DOHH2 (cell line): ENCODE measurements at regions not wholly inside any gene's neighbourhood (a gene's known extent, or its start where the extent isn't known, plus 50 kb on each side); places are given as distances from the start of the nearest gene placed in this dataset.

Experiments used
- H3F3A ChIP-seq: fragments of 200-600 bp; sonication (generic), shearing (Covaris generic); 2 replicates; pipeline ENCODE4 v1.6.0; 2016; ENCODE audit warnings: antibody characterized with exemption, mild to moderate bottlenecking; ENCODE audit not compliant: control insufficient read depth, insufficient read depth
- H3K27ac ChIP-seq: fragments of 200-600 bp; sonication (generic); 2 replicates; pipeline ENCODE4 v1.5.1; 2014; ENCODE audit warnings: low read depth, mild to moderate bottlenecking, low read length, moderate library complexity
- H3K27me3 ChIP-seq: fragments of 200-600 bp; sonication (generic); 2 replicates; pipeline ENCODE4 v1.6.1; 2014; ENCODE audit warnings: mild to moderate bottlenecking, low read length, mixed read lengths; ENCODE audit not compliant: control insufficient read depth
- H3K36me3 ChIP-seq: fragments of 200-600 bp; sonication (generic); 2 replicates; pipeline ENCODE4 v1.6.1; 2014; ENCODE audit warnings: mild to moderate bottlenecking, low read length, moderate library complexity, mixed read lengths; ENCODE audit not compliant: control insufficient read depth
- H3K4me1 ChIP-seq: fragments of 200-600 bp; sonication (generic); 2 replicates; pipeline ENCODE4 v1.6.1; 2014; ENCODE audit warnings: mild to moderate bottlenecking, low read length, mixed read lengths; ENCODE audit not compliant: control insufficient read depth
- H3K4me2 ChIP-seq: fragments of 200-600 bp; sonication (generic); 2 replicates; pipeline ENCODE4 v1.6.0; 2014; ENCODE audit warnings: mild to moderate bottlenecking, low read length, moderate library complexity
- H3K4me3 ChIP-seq: fragments of 200-600 bp; sonication (generic); 2 replicates; pipeline ENCODE4 v1.5.1; 2014; ENCODE audit warnings: mild to moderate bottlenecking, low read length, mixed read lengths
- H3K79me2 ChIP-seq: fragments of 200-600 bp; sonication (generic); 2 replicates; pipeline ENCODE4 v1.6.1; 2014; ENCODE audit warnings: mild to moderate bottlenecking, low read length, mixed read lengths; ENCODE audit not compliant: control insufficient read depth
- H3K9me2 ChIP-seq: fragments of 200-600 bp; sonication (generic); replicated peaks from 2 replicates; pipeline ENCODE4 v1.6.1; 2014; ENCODE audit warnings: mild to moderate bottlenecking, low read length, mixed read lengths; ENCODE audit not compliant: control insufficient read depth
- H3K9me3 ChIP-seq: fragments of 200-600 bp; sonication (generic); 2 replicates; pipeline ENCODE4 v1.6.1; 2014; ENCODE audit warnings: antibody characterized with exemption, low read length, mixed read lengths; ENCODE audit not compliant: control insufficient read depth, insufficient read depth
- H4K20me1 ChIP-seq: fragments of 200-600 bp; sonication (generic); 2 replicates; pipeline ENCODE4 v1.6.0; 2014; ENCODE audit warnings: low read depth, mild to moderate bottlenecking, antibody characterized with exemption, low read length, moderate library complexity; ENCODE audit not compliant: control insufficient read depth, insufficient read depth
- CTCF ChIP-seq: fragments of 200-600 bp; sonication (generic); IDR thresholded peaks from one replicate; pipeline ENCODE4 v1.5.1; 2014; ENCODE audit warnings: antibody characterized with exemption, mild to moderate bottlenecking, low read depth, low read length; ENCODE audit not compliant: poor library complexity, severe bottlenecking
- EZH2phosphoT487 ChIP-seq: fragments of 200-600 bp; sonication (generic); IDR thresholded peaks from 2 replicates; pipeline ENCODE4 v1.6.1; 2017; ENCODE audit warnings: borderline replicate concordance, mild to moderate bottlenecking, antibody characterized with exemption, low read length, moderate library complexity, mixed read lengths

GRCh38 chr13:20340136-20340758, 108.1 kb upstream of the GJB6 start:
- Histone ChIP-seq H3K36me3 (no peaks in the 10 kb centered on the region), H3K4me3 (no peak overlapping the region), H3K27ac (no peak overlapping the region), H3K27me3 (no peaks in the 10 kb centered on the region; the same call in 1 of the 2 replicates), H4K20me1 (no peaks in the 10 kb centered on the region), H3K4me1 (no peaks in the 10 kb centered on the region), H3F3A (no peaks in the 10 kb centered on the region), H3K9me3 (no peaks in the 10 kb centered on the region), H3K4me2 (no peak overlapping the region), H3K79me2 (no peaks in the 10 kb centered on the region), H3K9me2 (no peaks in the 10 kb centered on the region)
- no peak for TF ChIP-seq EZH2phosphoT487

- no peaks in the 10 kb centered on the region; the same call in 1 of the 2 replicates for H3K27me3 ChIP-seq
- no peaks in the 10 kb centered on the region for H3K4me1 ChIP-seq
- H3K27ac ChIP-seq, result no peak overlapping the region
- TF ChIP-seq EZH2phosphoT487, result no peak
- TF ChIP-seq CTCF, result no peak
- H3K79me2 ChIP-seq, result no peaks in the 10 kb centered on the region
- no peak overlapping the region for H3K4me3 ChIP-seq
- no peak overlapping the region for H3K4me2 ChIP-seq
- no peaks in the 10 kb centered on the region for H3F3A ChIP-seq
- no peaks in the 10 kb centered on the region for H3K9me3 ChIP-seq
- H3K36me3 ChIP-seq, result no peaks in the 10 kb centered on the region
- H4K20me1 ChIP-seq, result no peaks in the 10 kb centered on the region
- no peaks in the 10 kb centered on the region for H3K9me2 ChIP-seq
Measured at GRCh38 chr13:20337884-20338551, 105.9 kb upstream of the GJB6 start.

- H3K9me2 ChIP-seq, result no peaks in the 10 kb centered on the region
- no peak overlapping the region for H3K4me3 ChIP-seq
- H3K4me1 ChIP-seq, result no peaks in the 10 kb centered on the region
- H3K4me2 ChIP-seq, result no peak overlapping the region
- H3F3A ChIP-seq, result no peaks in the 10 kb centered on the region
- H3K9me3 ChIP-seq, result no peaks in the 10 kb centered on the region
- peaks cover 3% of the 10 kb centered on the region; the same call in 1 of the 2 replicates for H3K27me3 ChIP-seq
- no peaks in the 10 kb centered on the region for H3K36me3 ChIP-seq
- H4K20me1 ChIP-seq, result no peaks in the 10 kb centered on the region
- no peaks in the 10 kb centered on the region for H3K79me2 ChIP-seq
- no peak for TF ChIP-seq EZH2phosphoT487
- TF ChIP-seq CTCF, result no peak
- no peak overlapping the region for H3K27ac ChIP-seq
Measured at GRCh38 chr13:20336761-20337160, 104.6 kb upstream of the GJB6 start.

- no peaks in the 10 kb centered on the region for H3K4me1 ChIP-seq
- H3K36me3 ChIP-seq, result no peaks in the 10 kb centered on the region
- H3K4me2 ChIP-seq, result no peak overlapping the region
- H3K4me3 ChIP-seq, result no peak overlapping the region
- H3K79me2 ChIP-seq, result no peaks in the 10 kb centered on the region
- no peak overlapping the region for H3K27ac ChIP-seq
- H3K9me2 ChIP-seq, result no peaks in the 10 kb centered on the region
- TF ChIP-seq EZH2phosphoT487, result no peak
- no peak for TF ChIP-seq CTCF
- no peaks in the 10 kb centered on the region for H3F3A ChIP-seq
- H4K20me1 ChIP-seq, result no peaks in the 10 kb centered on the region
- H3K27me3 ChIP-seq, result peaks cover 3% of the 10 kb centered on the region; the same call in 1 of the 2 replicates
- no peaks in the 10 kb centered on the region for H3K9me3 ChIP-seq
Measured at GRCh38 chr13:20334309-20334708, 102.2 kb upstream of the GJB6 start.
